AG08395 (cell line): ENCODE measurements at regions not wholly inside any gene's neighbourhood (a gene's known extent, or its start where the extent isn't known, plus 50 kb on each side); places are given as distances from the start of the nearest gene placed in this dataset.

Experiments
- DNase-seq: peaks from one replicate; pipeline ENCODE4 v3.0.0; 2012; ENCODE audit warnings: mixed read lengths, low spot score

DNA sequence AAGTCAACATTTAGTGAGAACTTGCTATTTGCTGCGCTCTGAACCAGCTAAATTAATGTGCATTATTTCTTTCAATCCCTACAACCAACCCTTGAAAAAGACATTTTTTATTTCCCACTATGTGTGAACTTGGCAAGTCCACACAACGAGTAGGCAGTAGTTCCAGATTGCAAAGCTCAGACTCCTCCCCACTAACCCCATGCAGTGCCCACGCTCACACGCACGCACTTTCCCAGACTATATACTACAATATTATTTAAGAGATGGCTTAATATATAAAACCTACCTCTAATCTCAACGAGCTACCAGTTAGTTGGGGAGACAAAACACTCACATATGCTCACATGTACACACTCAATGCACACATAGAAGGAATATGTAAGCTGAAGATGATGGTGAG, 671.2 kb downstream of the LMO4 start:
- DNase-seq, result no peak

DNA sequence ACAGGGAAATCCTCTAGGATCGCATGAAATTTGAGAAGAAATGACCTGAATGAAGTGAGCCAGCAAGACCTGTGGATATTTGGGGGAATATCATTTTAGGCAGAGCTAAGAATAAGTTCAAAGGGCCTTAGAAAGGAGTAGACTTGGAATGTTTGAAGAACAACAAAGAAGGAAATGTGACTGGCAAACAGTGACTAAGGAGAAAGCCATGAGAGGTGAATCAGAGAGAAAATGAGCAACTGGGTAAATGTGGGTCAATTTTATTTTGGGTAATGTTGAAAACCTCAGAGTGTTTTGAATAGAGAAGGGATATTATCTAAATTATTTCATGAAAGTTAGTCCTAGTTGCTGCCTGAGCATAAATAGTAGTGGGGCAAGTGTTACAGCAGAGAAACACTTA, 672.8 kb downstream of the LMO4 start:
- peak; percentile 64 for DNase-seq

- DNase-seq, result no peak
These were observed 674.6 kb downstream of the LMO4 start for GRCh38 chr1:88003255-88003654.

DNA sequence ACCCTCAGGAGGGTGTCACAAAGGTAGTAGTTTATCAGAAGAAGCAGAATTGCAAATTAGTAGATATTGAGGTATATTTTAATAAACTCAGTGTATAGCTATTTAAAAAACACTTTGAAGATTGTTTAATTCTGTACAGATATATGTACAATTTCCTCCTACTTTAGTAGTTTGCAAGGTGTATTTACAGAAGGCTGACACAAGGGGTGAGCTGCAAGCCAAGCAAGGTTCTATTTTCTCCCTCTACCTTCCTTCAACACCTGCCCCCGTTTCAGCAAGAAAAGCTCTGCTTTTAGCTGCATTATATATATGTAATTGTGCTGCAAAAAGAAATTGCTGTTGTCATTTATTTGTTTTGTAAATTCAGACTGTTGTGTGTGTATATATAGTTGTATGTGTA, 674.2 kb upstream of the PKN2 start:
- no peak for DNase-seq

- no peak for DNase-seq
These were observed 670.6 kb upstream of the PKN2 start for GRCh38 chr1:88013485-88013884.

DNA sequence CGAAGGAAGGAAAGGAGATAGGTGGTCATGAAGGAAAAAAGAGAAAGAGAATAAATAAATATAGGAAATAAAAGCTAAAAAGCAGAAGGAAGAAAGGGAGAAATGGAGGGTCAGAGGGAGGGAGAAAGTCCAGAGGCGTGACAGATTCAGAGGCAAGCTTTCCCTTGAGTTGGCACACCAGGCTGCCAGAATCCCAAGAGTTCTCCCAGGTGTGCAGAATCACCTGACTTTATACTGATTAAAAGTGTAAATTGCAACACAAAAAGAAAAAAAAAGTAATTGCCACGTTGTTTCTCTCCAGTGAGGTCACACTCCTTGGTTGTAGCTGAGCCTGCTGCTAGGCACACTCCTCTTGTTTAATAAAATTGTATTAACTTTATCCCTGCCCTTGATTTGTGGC, 669.9 kb upstream of the PKN2 start:
- no peak for DNase-seq

DNA sequence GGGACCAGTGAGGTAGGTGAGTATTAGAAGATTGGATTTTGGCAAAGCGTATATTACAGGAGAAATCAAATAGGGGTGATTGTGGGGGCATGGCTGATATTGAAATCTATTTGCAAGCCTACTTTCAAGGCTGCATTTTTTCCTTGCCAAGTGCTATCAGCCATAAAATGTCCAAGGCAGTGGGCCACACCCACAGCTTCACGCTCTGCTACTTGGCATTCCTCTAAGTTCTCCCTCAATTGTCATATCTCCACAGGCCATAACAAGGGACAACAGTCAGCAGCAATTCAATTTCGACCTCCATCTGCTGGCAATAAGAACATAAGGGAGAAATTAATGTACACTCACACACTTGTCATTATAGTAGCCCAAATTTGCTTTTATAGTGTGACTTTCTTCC, 667.1 kb upstream of the PKN2 start:
- no peak for DNase-seq

DNA sequence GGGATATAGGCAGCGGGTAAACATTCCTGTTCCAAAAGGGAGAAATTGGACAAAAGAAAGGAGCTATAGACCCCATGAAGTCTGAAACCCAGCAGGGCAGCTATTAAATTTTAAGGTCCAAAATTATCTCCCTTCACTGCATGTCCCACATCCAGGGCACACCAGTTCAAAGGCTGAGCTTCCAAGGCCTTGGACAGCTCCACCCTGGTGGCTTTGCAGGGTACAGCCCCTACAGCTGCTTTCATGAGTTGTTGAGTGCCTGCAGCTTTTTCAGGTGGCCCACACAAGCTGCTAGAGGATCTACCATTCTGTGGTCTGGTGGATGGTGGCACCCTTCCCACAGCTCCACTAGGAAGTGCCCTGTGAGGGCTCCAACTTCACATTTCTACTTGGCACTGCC, 662.5 kb upstream of the PKN2 start:
- no peak for DNase-seq

DNA sequence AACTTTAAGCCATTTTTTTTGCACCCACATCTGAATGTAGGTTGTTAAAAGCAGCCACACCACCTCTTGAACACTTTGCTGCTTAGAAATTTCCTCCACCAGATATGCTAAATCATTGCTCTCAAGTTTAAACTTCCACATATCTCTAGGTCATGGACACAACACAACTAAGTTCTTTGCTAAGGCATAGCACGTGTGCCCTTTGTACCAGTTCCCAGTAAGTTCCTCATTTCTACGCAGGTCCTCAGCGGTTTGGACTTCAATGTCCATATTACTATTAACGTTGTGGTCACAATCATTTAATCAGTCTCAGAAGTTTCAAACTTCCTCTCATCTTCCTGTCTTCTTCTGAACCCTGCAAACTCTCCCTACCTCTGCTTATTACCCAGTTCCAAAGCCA, 661.6 kb upstream of the PKN2 start:
- DNase-seq, result no peak

GRCh38 chr1:88029142-88029541, 654.9 kb upstream of the PKN2 start:
- no peak for DNase-seq

- no peak for DNase-seq
These were observed 654.2 kb upstream of the PKN2 start for GRCh38 chr1:88029899-88030298.

- no peak for DNase-seq
These were observed 648.5 kb upstream of the PKN2 start for GRCh38 chr1:88035578-88035977.

GRCh38 chr1:88036345-88037014, 647.6 kb upstream of the PKN2 start:
- no peak for DNase-seq

DNA sequence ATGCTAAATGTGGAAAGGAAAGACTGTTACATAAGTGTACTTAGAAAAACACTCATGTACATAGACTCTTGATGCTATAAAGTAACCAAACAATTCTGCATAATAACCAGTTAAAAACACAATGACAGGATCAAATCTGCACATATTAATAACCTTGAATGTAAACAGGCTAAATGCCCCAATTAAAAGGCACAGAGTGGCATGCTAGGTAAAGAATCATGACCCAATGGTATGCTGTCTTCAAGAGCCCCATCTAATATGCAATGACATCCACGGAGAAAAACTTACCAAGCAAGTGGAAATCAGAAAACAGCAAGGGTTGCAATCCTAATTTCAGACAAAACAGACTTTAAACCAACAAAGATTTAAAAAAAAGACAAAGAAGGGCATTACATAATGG, 644.8 kb upstream of the PKN2 start:
- DNase-seq, result no peak

- DNase-seq, result no peak
These were observed 640.2 kb upstream of the PKN2 start for GRCh38 chr1:88043834-88044233.

- DNase-seq, result no peak
These were observed 631.9 kb upstream of the PKN2 start for GRCh38 chr1:88052167-88052566.

DNA sequence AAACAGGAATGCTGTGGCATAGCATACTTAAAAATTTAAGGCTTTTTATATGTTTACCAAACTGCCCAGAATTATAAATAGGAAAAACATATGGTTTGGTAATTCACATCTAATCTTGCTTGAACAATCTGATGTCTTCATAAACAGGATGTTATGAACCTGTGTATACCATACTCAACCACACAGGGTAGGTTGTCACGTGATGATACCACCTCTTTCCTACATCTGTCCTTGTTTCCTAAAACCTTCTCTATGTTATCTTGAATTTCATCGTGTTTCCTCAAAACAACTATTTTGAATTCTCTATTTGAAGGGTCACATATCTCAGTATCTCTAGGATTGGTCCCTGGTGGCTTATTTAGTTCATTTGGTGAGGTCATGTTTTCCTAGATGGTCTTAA, 631.0 kb upstream of the PKN2 start:
- DNase-seq, result no peak

- DNase-seq, result no peak
These were observed 627.2 kb upstream of the PKN2 start for GRCh38 chr1:88056881-88057280.

GRCh38 chr1:88058205-88058604, 625.9 kb upstream of the PKN2 start:
- no peak for DNase-seq

GRCh38 chr1:88060112-88060673, 623.9 kb upstream of the PKN2 start:
- no peak for DNase-seq

DNA sequence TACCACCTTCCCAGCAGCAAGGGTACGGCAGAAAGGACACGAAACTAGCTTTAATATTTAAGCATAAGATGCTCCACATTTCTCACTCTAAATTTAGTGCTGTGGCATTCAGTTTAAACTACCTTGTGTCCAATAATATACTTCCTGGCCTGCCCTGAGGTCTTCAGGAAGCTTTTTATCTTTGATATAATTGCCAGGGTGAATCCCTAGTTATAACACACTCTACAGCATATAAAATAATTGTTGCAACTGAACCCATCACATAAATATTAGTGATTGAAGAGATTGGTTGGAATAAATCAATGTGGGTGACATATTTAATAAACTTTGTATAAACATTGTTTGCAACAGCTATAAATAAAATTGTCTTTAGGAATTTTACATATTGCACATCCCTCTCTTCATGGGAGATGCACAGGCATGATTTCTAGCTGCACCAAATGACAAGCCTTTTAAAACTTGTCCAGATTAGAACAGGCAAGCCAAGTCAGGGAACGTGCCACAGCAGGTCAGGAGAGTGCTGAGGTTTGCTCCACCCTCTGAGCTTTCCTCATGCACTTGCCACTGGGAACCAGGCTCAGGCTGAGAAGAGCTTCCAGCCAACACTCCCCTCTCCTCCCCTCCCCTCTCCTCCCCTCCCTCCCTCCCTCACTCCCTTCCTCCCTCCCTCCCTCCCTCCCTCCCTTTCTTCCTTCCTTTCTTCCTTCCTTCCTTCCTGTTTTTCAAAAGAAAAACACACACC, 623.2 kb upstream of the PKN2 start:
- DNase-seq, result no peak

DNA sequence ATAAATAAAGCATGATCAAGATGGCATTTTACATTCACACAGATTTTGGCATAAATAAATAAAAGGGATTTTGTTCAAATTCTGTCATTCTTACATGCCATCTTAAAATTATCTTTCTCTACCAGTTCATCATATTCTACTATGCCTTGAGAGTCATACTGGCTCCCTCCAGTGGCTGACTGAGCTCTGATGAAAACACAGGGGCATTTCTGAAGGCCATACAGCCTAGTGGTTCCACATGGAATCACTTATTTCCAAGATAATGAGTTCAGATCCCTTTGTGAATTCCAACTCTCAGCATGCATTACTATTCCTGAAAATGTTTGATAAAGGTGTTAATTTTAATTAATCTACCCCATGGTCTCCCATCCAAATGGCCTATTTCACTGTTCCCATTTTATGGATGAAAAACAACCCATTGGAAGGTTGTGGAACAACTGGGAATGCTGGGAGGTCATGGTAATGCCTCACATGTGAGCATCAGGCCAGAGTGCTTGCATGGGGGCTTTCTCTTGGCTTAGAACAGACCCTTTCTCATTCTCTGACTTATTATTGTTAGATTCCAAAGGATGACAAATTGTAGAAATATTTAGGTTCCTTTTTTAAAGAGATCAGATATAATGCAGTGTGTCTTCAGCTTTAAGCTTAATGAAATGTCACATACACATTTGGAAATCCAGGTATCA, 622.4 kb upstream of the PKN2 start:
- DNase-seq, result peak; percentile 70

DNA sequence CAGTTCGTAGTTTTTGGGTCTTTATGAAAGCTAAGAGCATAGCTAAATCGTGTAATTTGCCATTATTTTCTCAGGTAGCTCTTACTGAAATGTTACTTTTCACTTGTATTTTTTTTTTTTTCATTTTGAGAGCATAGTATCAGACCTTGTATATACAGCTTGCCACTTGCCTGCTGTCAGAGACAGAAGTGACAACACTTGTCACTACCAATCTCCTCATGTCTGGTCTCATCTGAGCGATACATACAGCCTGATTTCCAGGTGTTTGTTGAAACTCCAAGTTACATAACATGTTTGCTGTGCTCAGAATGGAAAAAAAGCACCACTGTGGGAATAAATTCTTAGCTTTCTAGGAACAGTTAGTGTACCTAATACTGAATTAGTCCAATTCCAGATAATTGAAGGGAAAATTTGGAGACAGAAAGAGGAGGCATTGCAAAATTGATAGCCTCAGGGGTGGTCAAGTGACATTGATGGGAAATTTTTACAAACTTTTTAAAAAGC, 621.4 kb upstream of the PKN2 start:
- DNase-seq, result no peak
